ENCODE measurements at regions not wholly inside any gene's neighbourhood (a gene's known extent, or its start where the extent isn't known, plus 50 kb on each side); places are given as distances from the start of the nearest gene placed in this dataset.

DNA sequence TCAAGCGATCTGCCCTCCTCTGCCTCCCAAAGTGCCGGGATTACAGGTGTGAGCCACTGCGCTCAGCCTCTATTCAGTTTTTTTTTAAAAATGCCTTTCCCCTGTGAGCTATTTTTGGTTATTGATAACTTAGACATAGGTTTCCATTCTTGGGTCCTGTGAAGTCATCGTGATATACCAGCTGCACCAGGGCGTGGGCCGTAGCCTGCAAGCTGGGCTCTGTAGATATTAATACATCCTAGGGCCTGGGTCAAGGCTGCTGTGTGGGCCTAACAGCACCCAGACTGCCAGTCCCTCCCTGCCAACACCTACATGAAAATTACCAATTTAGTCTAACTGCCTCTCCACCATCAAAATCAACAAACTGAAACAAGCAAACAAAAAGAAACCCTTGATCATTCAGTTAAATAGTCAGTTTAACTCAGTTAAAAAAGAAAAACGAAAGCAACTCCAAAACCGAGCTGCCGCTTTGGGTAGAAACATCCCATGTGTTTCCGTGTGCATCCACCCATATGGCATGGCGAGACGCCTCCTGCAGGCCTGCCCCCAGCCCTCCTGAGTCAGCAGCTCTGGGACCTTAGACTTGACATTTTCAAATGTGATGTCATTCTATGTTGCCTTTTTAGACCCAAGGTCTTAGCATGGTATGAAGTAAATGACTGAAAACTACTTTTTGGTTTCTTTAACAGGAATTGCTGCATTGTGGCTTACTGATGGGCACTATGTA lies 330.2 kb downstream of the GLRX3 start:
- TF ChIP-seq CTCF (conservative IDR thresholded peaks at IDR 0.05; ENCODE audit: low read length) = no peak
- no peak for TF ChIP-seq EZH2phosphoT487 (IDR thresholded peaks at IDR 0.05; ENCODE audit: borderline replicate concordance, low read depth, low read length)
